BJ (cell line): ENCODE measurements at regions not wholly inside any gene's neighbourhood (a gene's known extent, or its start where the extent isn't known, plus 50 kb on each side); places are given as distances from the start of the nearest gene placed in this dataset.

ENCODE experiments used
- CTCF ChIA-PET: fragments of 350-600 bp; formaldehyde crosslinking; extraction: SDS; loops from one replicate; lab custom pipeline; 2021; ENCODE audit warnings: antibody characterized with exemption, inconsistent platforms; lab: Yijun Ruan, JAX
- POLR2A ChIA-PET: fragments of 300-600 bp; sonication (Branson Sonifier 250); formaldehyde crosslinking; extraction: SDS; loops from one replicate; lab custom pipeline; 2021; ENCODE audit warnings: antibody characterized with exemption; lab: Charles Lee
- DNase-seq: peaks from one replicate; pipeline ENCODE4 v3.0.0-alpha.2; 2011; ENCODE audit warnings: low read depth
- H3K27me3 ChIP-seq: 2 replicates; pipeline ENCODE4 v1.6.0; 2011; ENCODE audit warnings: low read length; ENCODE audit not compliant: control insufficient read depth, insufficient read depth
- H3K36me3 ChIP-seq: 2 replicates; pipeline ENCODE4 v1.5.1; 2011; ENCODE audit warnings: low read length; ENCODE audit not compliant: control insufficient read depth, insufficient read depth
- H3K4me3 ChIP-seq: 2 replicates; pipeline ENCODE4 v1.5.1; 2011; ENCODE audit warnings: low read depth, mild to moderate bottlenecking, control low read depth, low read length
- CTCF ChIP-seq: IDR thresholded peaks from 2 replicates; pipeline ENCODE4 v1.5.1; 2011; ENCODE audit warnings: low read depth, mild to moderate bottlenecking, control low read depth, inconsistent platforms, low read length, moderate library complexity; ENCODE audit not compliant: insufficient read depth

GRCh38 chr3:117302428-117302827 lies 592.8 kb downstream of the TUSC7 start:
- Histone ChIP-seq H3K27me3 (no peaks in the 10 kb centered on the region), H3K4me3 (no peak overlapping the region), H3K36me3 (no peaks in the 10 kb centered on the region)
- CTCF ChIA-PET, result no interaction called here
- TF ChIP-seq CTCF, result no peak
- POLR2A ChIA-PET, result no interaction called here
- no peak for DNase-seq

- no peak overlapping the region for H3K4me3 ChIP-seq
- no peaks in the 10 kb centered on the region for H3K27me3 ChIP-seq
- DNase-seq, result no peak
- H3K36me3 ChIP-seq, result no peaks in the 10 kb centered on the region
- ChIA-PET CTCF (no interaction called here), POLR2A (no interaction called here)
- TF ChIP-seq CTCF, result no peak
These were observed 593.9 kb downstream of the TUSC7 start for GRCh38 chr3:117303443-117303842.

- ChIA-PET CTCF (no interaction called here), POLR2A (no interaction called here)
- H3K27me3 ChIP-seq, result no peaks in the 10 kb centered on the region
- DNase-seq, result no peak
- TF ChIP-seq CTCF, result no peak
- no peak overlapping the region for H3K4me3 ChIP-seq
- H3K36me3 ChIP-seq, result no peaks in the 10 kb centered on the region
These were observed 595.1 kb downstream of the TUSC7 start for GRCh38 chr3:117304681-117305080.

GRCh38 chr3:117305681-117306080 lies 596.1 kb downstream of the TUSC7 start:
- ChIA-PET CTCF (no interaction called here), POLR2A (no interaction called here)
- no peak overlapping the region for H3K4me3 ChIP-seq
- no peaks in the 10 kb centered on the region for H3K36me3 ChIP-seq
- no peak for DNase-seq
- no peak for TF ChIP-seq CTCF
- no peaks in the 10 kb centered on the region for H3K27me3 ChIP-seq

- Histone ChIP-seq H3K36me3 (no peaks in the 10 kb centered on the region), H3K4me3 (no peak overlapping the region), H3K27me3 (no peaks in the 10 kb centered on the region)
- ChIA-PET CTCF (no interaction called here), POLR2A (no interaction called here)
- TF ChIP-seq CTCF, result no peak
- DNase-seq, result no peak
These were observed 596.7 kb downstream of the TUSC7 start for GRCh38 chr3:117306299-117306698.
